IMR-90 (cell line): ENCODE measurements at regions not wholly inside any gene's neighbourhood (a gene's known extent, or its start where the extent isn't known, plus 50 kb on each side); places are given as distances from the start of the nearest gene placed in this dataset.

Experiments used
- ATAC-seq: fragments of 200-7000 bp; cut with Tn5 transposase; 2 replicates; pipeline ENCODE4 v1.9.1; 2020; ENCODE audit warnings: low read depth, mild to moderate bottlenecking, moderate library complexity
- BruUV-seq: library from RNA; stranded (reverse); fragments of 400-500 nt; replicated peaks from 2 replicates; lab custom pipeline; 2021; lab: Mats Ljungman, UMichigan
- CTCF ChIA-PET: fragments of 300-600 bp; formaldehyde crosslinking; extraction: SDS; loops from one replicate; lab custom pipeline; 2021; ENCODE audit warnings: antibody characterized with exemption; lab: Yijun Ruan, JAX
- POLR2A ChIA-PET: fragments of 300-600 bp; sonication (Branson Sonifier 250); formaldehyde crosslinking; loops from one replicate; lab custom pipeline; 2022; ENCODE audit warnings: antibody characterized with exemption; ENCODE audit not compliant: unreplicated experiment; lab: Charles Lee
- DNase-seq: peaks from one replicate; pipeline ENCODE4 v3.0.0; 2013
- H2AFZ ChIP-seq: replicated peaks from 2 replicates; pipeline ENCODE3; 2013; ENCODE audit warnings: low read length, mild to moderate bottlenecking; ENCODE audit not compliant: poor library complexity
- H2AK5ac ChIP-seq: 2 replicates; pipeline ENCODE4 v1.6.1; 2013; ENCODE audit warnings: low read depth, low read length, inconsistent platforms
- H2AK9ac ChIP-seq: replicated peaks from 2 replicates; pipeline ENCODE3; 2013; ENCODE audit warnings: mild to moderate bottlenecking, low read depth, low read length, moderate library complexity; ENCODE audit not compliant: poor library complexity
- H2BK120ac ChIP-seq: 2 replicates; pipeline ENCODE4 v1.6.1; 2013; ENCODE audit warnings: low read depth, low read length, inconsistent platforms
- H2BK15ac ChIP-seq: 3 replicates; pipeline ENCODE4 v1.6.1; 2013; ENCODE audit warnings: low read depth, low read length, inconsistent platforms
- H2BK20ac ChIP-seq: 2 replicates; pipeline ENCODE4 v1.6.1; 2013; ENCODE audit warnings: low read depth, mild to moderate bottlenecking, inconsistent platforms, low read length, moderate library complexity
- H2BK5ac ChIP-seq: 2 replicates; pipeline ENCODE4 v1.6.1; 2013; ENCODE audit warnings: mild to moderate bottlenecking, low read depth, low read length, inconsistent platforms; ENCODE audit not compliant: poor library complexity, severe bottlenecking
- H3K14ac ChIP-seq: replicated peaks from 2 replicates; pipeline ENCODE4 v1.6.1; 2013; ENCODE audit warnings: low read depth, low read length, inconsistent platforms
- H3K18ac ChIP-seq: 2 replicates; pipeline ENCODE4 v1.6.1; 2013; ENCODE audit warnings: low read depth, low read length, control low read depth
- H3K23ac ChIP-seq: 2 replicates; pipeline ENCODE4 v1.6.1; 2013; ENCODE audit warnings: low read depth, low read length, inconsistent platforms
- H3K27ac ChIP-seq: 2 replicates; pipeline ENCODE4 v1.5.1; 2013; ENCODE audit warnings: mild to moderate bottlenecking, control low read depth, low read length; ENCODE audit not compliant: insufficient read depth
- H3K27me3 ChIP-seq: 2 replicates; pipeline ENCODE4 v1.6.1; 2013; ENCODE audit warnings: low read length; ENCODE audit not compliant: control insufficient read depth, insufficient read depth
- H3K36me3 ChIP-seq: 2 replicates; pipeline ENCODE4 v1.6.1; 2013; ENCODE audit warnings: low read length, mixed read lengths; ENCODE audit not compliant: control insufficient read depth, insufficient read depth
- H3K4ac ChIP-seq: 2 replicates; pipeline ENCODE4 v1.6.1; 2013; ENCODE audit warnings: low read depth, low read length, inconsistent platforms
- H3K4me1 ChIP-seq: 2 replicates; pipeline ENCODE4 v1.6.1; 2013; ENCODE audit warnings: low read length, mixed read lengths; ENCODE audit not compliant: control insufficient read depth, insufficient read depth
- H3K4me2 ChIP-seq: 2 replicates; pipeline ENCODE4 v1.6.1; 2013; ENCODE audit warnings: low read depth, mild to moderate bottlenecking, control low read depth, low read length, moderate library complexity
- H3K4me3 ChIP-seq: 2 replicates; pipeline ENCODE4 v1.5.1; 2013; ENCODE audit warnings: low read depth, mild to moderate bottlenecking, control low read depth, low read length, moderate library complexity; ENCODE audit not compliant: insufficient read depth
- H3K56ac ChIP-seq: 2 replicates; pipeline ENCODE4 v1.6.1; 2013; ENCODE audit warnings: low read length, inconsistent platforms; ENCODE audit not compliant: insufficient read depth; ENCODE audit errors: extremely low read depth
- H3K79me1 ChIP-seq, 2 experiments: 2 replicates each; pipeline ENCODE4 v1.6.1; 2013; ENCODE audit warnings: low read length in 2 of 2, inconsistent platforms in 1 of 2, low read depth in 1 of 2
- H3K9ac ChIP-seq: 2 replicates; pipeline ENCODE4 v1.6.1; 2013; ENCODE audit warnings: low read depth, low read length, control low read depth
- H3K9me1 ChIP-seq: 2 replicates; pipeline ENCODE4 v1.6.1; 2013; ENCODE audit warnings: low read length, inconsistent platforms; ENCODE audit not compliant: insufficient read depth
- H3K9me3 ChIP-seq: 2 replicates; pipeline ENCODE4 v1.6.1; 2013; ENCODE audit warnings: low read length; ENCODE audit not compliant: control insufficient read depth, insufficient read depth
- H4K20me1 ChIP-seq: 2 replicates; pipeline ENCODE4 v1.6.1; 2013; ENCODE audit warnings: low read length, inconsistent platforms; ENCODE audit not compliant: insufficient read depth
- H4K5ac ChIP-seq: 2 replicates; pipeline ENCODE4 v1.6.1; 2013; ENCODE audit warnings: mild to moderate bottlenecking, low read depth, low read length, control low read depth
- H4K8ac ChIP-seq, 2 experiments: 2 replicates each; pipeline ENCODE4 v1.6.1; 2013; ENCODE audit warnings: low read depth in 2 of 2, low read length in 2 of 2, control low read depth in 1 of 2, inconsistent platforms in 1 of 2
- H4K91ac ChIP-seq: 2 replicates; pipeline ENCODE4 v1.6.1; 2013; ENCODE audit warnings: low read depth, low read length, inconsistent platforms; ENCODE audit not compliant: insufficient read depth
- CEBPB ChIP-seq: IDR thresholded peaks from 2 replicates; pipeline ENCODE4 v1.6.1; 2012; ENCODE audit warnings: low read depth, low read length, improper control_type of control experiment
- FOS ChIP-seq: fragments of 150-350 bp; IDR thresholded peaks from 2 replicates; pipeline ENCODE4 v1.6.1; 2016; ENCODE audit warnings: low read depth, low read length
- MAFK ChIP-seq: IDR thresholded peaks from 2 replicates; pipeline ENCODE4 v1.6.1; 2012; ENCODE audit warnings: low read depth, low read length, improper control_type of control experiment
- MAZ ChIP-seq: IDR thresholded peaks from 2 replicates; pipeline ENCODE4 v1.6.1; 2012; ENCODE audit warnings: low read depth, mild to moderate bottlenecking, low read length, improper control_type of control experiment, moderate library complexity, borderline replicate concordance
- MXI1 ChIP-seq: IDR thresholded peaks from 2 replicates; pipeline ENCODE4 v1.6.1; 2012; ENCODE audit warnings: low read depth, mild to moderate bottlenecking, low read length, moderate library complexity, borderline replicate concordance
- NFE2L2 ChIP-seq: fragments of 150-350 bp; IDR thresholded peaks from 2 replicates; pipeline ENCODE4 v1.6.1; 2016; ENCODE audit warnings: low read depth, mild to moderate bottlenecking, low read length
- POLR2A ChIP-seq: IDR thresholded peaks from 2 replicates; pipeline ENCODE4 v1.6.1; 2012; ENCODE audit warnings: mild to moderate bottlenecking, low read depth, low read length
- RFX5 ChIP-seq: IDR thresholded peaks from 2 replicates; pipeline ENCODE4 v1.8.0; 2012; ENCODE audit warnings: low read depth, mild to moderate bottlenecking, low read length, moderate library complexity
- SMC3 ChIP-seq: fragments of 150-350 bp; IDR thresholded peaks from 2 replicates; pipeline ENCODE4 v1.6.1; 2016; ENCODE audit warnings: low read depth, mild to moderate bottlenecking, antibody characterized with exemption, low read length, moderate library complexity
- WGBS, 2 experiments: methylation state at CpG; one replicate each; pipeline versions ENCODE4 v1.1.5 to v1.1.7; 2013; ENCODE audit warnings: missing lambda C conversion rate in 2 of 2; ENCODE audit not compliant: insufficient read length in 1 of 2; ENCODE audit errors: extremely low coverage in 2 of 2; 5-methylcytosine and 5-hydroxymethylcytosine counted together
- dilution Hi-C: fragments of 300-500 bp; cut with HindIII; formaldehyde crosslinking; loops from one replicate; pipeline ENCODE4 v1.14.3; 2018; ENCODE audit warnings: low sequenced_read_pairs; ENCODE audit not compliant: unreplicated experiment
- in situ Hi-C: fragments of 300-500 bp; cut with MboI; formaldehyde crosslinking; loops from 3 replicates; pipeline ENCODE4 v1.14.3; 2019; ENCODE audit warnings: low sequenced_read_pairs, inconsistent platforms, mixed read lengths
- intact Hi-C: fragments of 100-400 bp; cut with micrococcal nuclease; formaldehyde crosslinking; loops from 2 replicates; pipeline ENCODE4 v1.10.0; 2022

DNA sequence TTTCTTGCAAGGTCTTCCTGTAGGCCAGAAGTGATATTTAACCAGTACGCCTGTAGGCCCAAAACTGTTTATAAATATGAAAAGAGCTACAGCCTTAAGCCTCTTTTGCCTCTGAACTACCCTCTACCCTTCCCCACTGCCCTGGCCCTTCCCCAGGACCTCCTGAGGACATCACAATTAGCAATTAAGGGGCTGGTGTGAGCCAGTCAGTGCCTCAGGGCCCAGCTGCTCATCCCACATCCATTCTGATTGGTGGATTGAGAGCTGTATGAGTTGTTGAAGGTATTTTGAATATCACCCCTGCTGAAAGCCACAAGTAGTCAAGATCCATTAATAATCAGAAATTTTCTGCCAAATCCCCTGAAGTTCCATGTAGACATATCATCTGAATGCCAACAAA lies 126.3 kb upstream of the TACR1 start:
- ChIA-PET POLR2A (no interaction called here), CTCF (interaction anchor here (1.3 kb wide), 1 partner anchor 11 kb away, joined by 6 read pairs; no protein-coding TSS in a partner anchor)
- no peak overlapping the region for H3K18ac ChIP-seq
- TF ChIP-seq SMC3: no peak
- TF ChIP-seq FOS: no peak
- TF ChIP-seq RFX5: no peak
- TF ChIP-seq MXI1: no peak
- no peak for TF ChIP-seq CEBPB
- TF ChIP-seq POLR2A: no peak
- TF ChIP-seq MAFK: no peak
- no peak for TF ChIP-seq NFE2L2
- TF ChIP-seq MAZ: no peak
- DNase-seq: no peak
- no peak overlapping the region for H3K14ac ChIP-seq
- H3K79me1 ChIP-seq: no peaks in the 10 kb centered on the region
- H2BK120ac ChIP-seq: no peak overlapping the region
- H2BK20ac ChIP-seq: no peak overlapping the region
- no peak overlapping the region for H3K4me3 ChIP-seq
- H3K4me1 ChIP-seq: peaks cover 3% of the 10 kb centered on the region; the same call in 1 of the 2 replicates
- no peak overlapping the region for H3K4ac ChIP-seq
- intact Hi-C loops: no loop called here
- no peak overlapping the region for H2BK15ac ChIP-seq
- H3K27ac ChIP-seq: no peak overlapping the region
- in situ Hi-C loops: no loop called here
- no peaks in the 10 kb centered on the region for H3K36me3 ChIP-seq
- H3K9me1 ChIP-seq: no peaks in the 10 kb centered on the region
- no peak overlapping the region for H4K8ac ChIP-seq
- no peak overlapping the region for H3K56ac ChIP-seq
- H2AK9ac ChIP-seq: no peak overlapping the region
- no peak overlapping the region for H2AK5ac ChIP-seq
- H4K5ac ChIP-seq: no peak overlapping the region
- peaks cover 4% of the 10 kb centered on the region for H3K27me3 ChIP-seq
- H2BK5ac ChIP-seq: no peak overlapping the region
- H3K4me2 ChIP-seq: no peak overlapping the region
- H3K9me3 ChIP-seq: no peaks in the 10 kb centered on the region
- no peak overlapping the region for H2AFZ ChIP-seq
- H4K20me1 ChIP-seq: no peaks in the 10 kb centered on the region
- dilution Hi-C loops: no loop called here
- H3K9ac ChIP-seq: no peak overlapping the region
- H4K91ac ChIP-seq: no peak overlapping the region
- WGBS, 2 experiments: no CpG with 5 or more reads among the region's 1 CpG
- no TSS peak for BruUV-seq
- no peak overlapping the region for H3K23ac ChIP-seq
- ATAC-seq: no peak
